Skeletal muscle satellite cell (primary cell): ENCODE measurements at regions not wholly inside any gene's neighbourhood (a gene's known extent, or its start where the extent isn't known, plus 50 kb on each side); places are given as distances from the start of the nearest gene placed in this dataset.
"Not testable (repeated sequence)": the region's sequence is repeated elsewhere in the genome, so short reads cannot be mapped to it uniquely, and the experiment has no call there.

Source experiments
- H3K27me3 ChIP-seq: 2 replicates; pipeline ENCODE4 v1.7.0; 2013; ENCODE audit warnings: low read length; ENCODE audit not compliant: control insufficient read depth, insufficient read depth
- H3K36me3 ChIP-seq: 2 replicates; pipeline ENCODE4 v1.7.0; 2013; ENCODE audit warnings: mild to moderate bottlenecking, control low read depth, low read length; ENCODE audit not compliant: insufficient read depth
- H3K4me1 ChIP-seq: 2 replicates; pipeline ENCODE4 v1.7.0; 2013; ENCODE audit warnings: low read length; ENCODE audit not compliant: control insufficient read depth, insufficient read depth
- H3K4me2 ChIP-seq: 2 replicates; pipeline ENCODE4 v1.7.0; 2013; ENCODE audit warnings: mild to moderate bottlenecking, low read length
- H3K4me3 ChIP-seq: 2 replicates; pipeline ENCODE4 v1.7.0; 2013; ENCODE audit warnings: low read length
- H3K9ac ChIP-seq: 2 replicates; pipeline ENCODE4 v1.7.0; 2013; ENCODE audit warnings: mild to moderate bottlenecking, low read depth, low read length, moderate library complexity
- H3K9me3 ChIP-seq: replicated peaks from 2 replicates; pipeline ENCODE4 v1.7.0; 2013; ENCODE audit warnings: mild to moderate bottlenecking, control low read depth, low read length

DNA sequence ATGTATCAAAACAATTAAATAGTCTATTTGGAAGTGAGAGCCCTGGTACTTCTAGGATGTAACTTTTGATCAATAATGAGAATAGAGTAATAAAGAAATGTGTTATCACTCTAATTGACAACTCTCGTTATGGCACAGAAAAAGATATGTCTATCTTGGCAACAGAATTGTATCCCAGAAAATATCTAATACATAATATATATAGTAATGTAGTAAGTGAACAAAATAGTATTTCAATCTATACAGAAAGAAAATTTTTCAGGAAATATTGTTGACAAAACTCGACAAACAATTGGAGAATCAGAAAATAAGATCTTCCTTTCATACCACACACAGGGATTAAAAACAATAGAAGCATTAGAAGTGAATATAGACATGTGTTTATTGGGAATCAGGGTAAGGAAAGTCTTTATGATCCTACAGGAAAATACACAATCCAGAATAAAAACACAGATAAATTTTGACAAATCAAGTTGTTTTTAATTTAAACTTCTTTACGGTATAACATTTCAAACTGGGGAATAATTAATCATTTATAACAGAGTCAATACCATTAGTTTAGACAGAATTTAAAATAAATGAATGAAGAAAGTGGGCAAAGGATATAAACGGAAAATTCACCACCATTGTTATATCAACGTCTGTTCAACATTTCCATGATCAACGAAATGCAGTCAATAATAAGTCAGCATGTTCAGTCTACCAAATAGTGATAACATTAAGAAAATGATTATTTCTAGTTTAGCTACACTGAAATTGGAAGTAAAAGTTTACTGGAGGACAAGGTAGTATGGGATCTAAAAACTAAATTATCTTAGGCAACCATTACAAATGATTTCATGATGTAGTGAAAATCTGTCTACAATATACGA, 1526.5 kb upstream of the TPTE start:
- Histone ChIP-seq H3K36me3 (no peaks in the 10 kb centered on the region), H3K4me1 (no peaks in the 10 kb centered on the region), H3K4me2 (no peak overlapping the region), H3K9ac (no peak overlapping the region), H3K4me3 (no peak overlapping the region), H3K9me3 (peaks cover 41% of the 10 kb centered on the region), H3K27me3 (no peaks in the 10 kb centered on the region)

DNA sequence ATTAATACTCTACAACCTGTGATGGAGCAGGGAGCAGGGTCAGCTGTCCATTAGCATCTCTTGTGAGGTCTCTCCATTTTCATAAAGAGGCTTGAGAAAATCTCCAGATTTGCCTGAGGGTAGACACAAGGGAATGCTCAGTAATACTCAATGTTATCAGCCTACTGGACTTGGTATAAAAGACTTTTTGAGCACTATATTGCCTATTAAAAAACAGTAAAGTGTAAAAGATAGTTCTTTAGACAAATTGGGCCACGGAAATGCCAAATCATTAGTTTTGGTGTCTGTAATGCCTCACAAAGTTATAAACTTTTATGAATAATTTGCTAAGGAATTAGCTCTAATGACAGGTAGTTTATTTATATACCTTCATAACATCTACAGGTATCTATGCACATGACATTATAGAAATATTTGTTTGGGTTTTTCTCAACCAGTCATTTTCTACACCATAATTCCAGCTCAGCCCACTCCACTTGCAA, 1524.9 kb upstream of the TPTE start:
- H3K4me3 ChIP-seq, H3K4me2 ChIP-seq, H3K4me1 ChIP-seq, H3K9ac ChIP-seq, H3K27me3 ChIP-seq, H3K36me3 ChIP-seq: not testable (repeated sequence)
- H3K9me3 ChIP-seq: peaks cover 31% of the 10 kb centered on the region

DNA sequence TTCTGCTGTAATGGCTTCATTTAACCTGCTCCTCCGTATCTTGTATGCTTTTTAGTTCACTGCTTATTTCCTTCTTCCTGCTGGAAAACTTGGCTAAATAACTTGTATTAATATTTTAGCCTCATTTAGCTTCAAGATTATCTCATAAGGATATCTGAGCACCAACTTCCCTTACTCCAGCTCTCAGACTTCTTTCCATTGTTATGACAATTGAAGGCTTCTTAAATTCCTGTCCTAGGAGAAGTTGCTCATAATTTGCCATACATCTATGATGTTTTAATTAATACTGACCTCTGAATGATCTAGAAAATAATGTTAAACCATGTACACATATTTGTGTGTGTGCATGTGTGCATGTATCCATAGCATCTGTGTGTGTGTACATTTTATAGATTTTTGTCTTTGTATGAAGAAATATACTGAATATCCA, 1524.4 kb upstream of the TPTE start:
- Histone ChIP-seq H3K9ac (no peak overlapping the region), H3K9me3 (peaks cover 26% of the 10 kb centered on the region)

DNA sequence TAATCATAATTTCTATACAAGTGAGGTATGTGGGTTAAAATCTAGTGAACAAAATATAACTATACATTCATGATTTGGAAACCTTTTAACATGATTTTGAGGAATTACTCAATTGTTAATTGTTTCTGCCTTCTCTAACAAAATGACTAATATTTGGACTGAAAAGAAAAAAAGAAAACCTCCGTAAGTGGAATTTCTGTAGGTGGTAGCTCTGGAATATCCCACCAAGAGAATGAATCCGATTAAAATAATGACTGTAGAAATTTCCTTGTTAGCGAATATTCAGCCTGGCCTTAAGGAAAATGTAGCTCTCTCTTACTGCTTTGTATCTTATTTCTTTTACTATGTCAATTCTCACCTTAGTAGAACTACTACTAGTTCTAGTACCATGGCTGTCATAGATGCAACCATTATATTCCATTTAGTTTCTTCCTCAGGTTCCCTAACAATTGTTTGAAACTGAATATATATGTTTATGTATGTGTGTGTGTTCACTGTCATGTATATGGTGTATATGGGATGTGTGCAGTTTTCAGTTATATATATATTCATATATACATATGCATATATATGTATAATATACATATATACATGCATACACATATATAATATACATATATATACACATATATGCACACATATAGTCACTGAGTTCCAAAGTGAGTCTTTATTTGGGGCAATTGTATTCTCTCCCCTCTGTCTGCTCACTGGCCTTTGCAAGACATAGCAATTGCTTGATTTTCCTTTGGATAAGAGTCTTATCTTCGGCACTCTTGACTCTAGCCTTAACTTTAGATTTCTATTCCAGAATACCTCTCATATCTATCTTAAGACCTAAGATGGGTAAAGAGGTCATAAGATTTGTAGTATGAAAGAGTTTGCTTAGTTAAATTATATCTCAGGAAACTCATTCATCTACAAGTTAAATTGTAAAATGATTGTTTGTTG, 1523.7 kb upstream of the TPTE start:
- H3K4me2 ChIP-seq, H3K27me3 ChIP-seq, H3K36me3 ChIP-seq, H3K4me3 ChIP-seq, H3K4me1 ChIP-seq, H3K9ac ChIP-seq: not testable (repeated sequence)
- H3K9me3 ChIP-seq: peaks cover 21% of the 10 kb centered on the region

More for the DNA sequence above, 1524.4 kb upstream of the TPTE start:
- H3K36me3 ChIP-seq: no peaks in the 10 kb centered on the region
- H3K4me1 ChIP-seq: no peaks in the 10 kb centered on the region
- H3K27me3 ChIP-seq: no peaks in the 10 kb centered on the region
- no peak overlapping the region for H3K4me2 ChIP-seq
- H3K4me3 ChIP-seq: no peak overlapping the region

DNA sequence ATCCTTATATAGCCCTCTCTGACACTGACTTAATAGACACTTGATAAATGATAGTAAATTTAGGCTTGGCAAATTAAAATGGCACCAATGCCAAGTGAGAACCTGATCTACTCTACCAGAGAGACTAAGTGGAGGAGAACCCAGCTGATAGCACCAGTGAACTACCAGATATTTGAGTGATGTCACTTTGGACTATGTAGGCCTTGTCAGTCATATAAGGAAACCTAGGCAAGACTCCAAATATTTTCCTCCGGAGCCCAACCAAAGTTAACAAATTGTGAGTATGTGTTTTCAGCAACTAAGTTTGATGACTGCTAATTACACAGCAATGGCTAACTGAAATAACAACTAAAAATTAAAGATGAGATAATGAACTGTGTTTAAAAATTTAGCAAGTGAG, 1522.9 kb upstream of the TPTE start:
- H3K36me3 ChIP-seq, H3K4me2 ChIP-seq, H3K4me1 ChIP-seq, H3K9ac ChIP-seq, H3K4me3 ChIP-seq, H3K27me3 ChIP-seq: not testable (repeated sequence)
- peaks cover 13% of the 10 kb centered on the region for H3K9me3 ChIP-seq

DNA sequence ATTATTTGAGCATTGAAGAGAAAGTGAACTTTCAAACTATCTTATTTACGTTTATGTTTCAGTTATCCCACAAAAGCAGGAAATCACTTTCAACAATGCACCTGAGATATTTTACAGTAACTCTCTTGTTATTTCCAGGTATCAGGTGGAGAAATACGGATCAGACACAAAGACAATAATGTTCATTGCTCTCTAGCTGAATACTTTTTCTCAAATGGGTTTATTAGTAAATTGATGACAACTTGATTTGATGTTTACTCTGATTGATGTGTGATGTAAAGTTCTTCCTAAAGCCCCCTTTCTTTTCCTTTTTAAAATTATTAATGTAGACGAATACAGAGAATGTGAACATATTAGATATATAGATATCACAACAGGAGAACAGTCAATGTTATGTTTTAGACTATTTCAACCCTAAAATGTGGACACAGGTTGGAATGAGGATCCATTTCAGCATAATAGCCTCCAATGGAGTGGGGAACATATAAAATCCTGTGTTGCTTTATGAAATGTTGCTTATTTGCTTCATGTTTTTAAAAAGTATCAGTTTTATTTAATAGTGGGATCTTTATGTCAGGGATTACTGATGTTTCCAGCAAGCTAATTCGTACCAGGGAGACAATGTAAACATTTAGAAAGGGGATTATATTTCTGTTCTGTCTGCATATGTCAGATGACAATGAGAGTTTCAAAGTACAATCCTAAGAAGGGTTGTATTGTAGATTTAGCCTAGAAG, 1522.3 kb upstream of the TPTE start:
- H3K27me3 ChIP-seq: no peaks in the 10 kb centered on the region
- no peak overlapping the region for H3K4me2 ChIP-seq
- H3K9me3 ChIP-seq: peaks cover 7% of the 10 kb centered on the region
- no peaks in the 10 kb centered on the region for H3K4me1 ChIP-seq
- no peak overlapping the region for H3K9ac ChIP-seq
- H3K36me3 ChIP-seq: no peaks in the 10 kb centered on the region
- no peak overlapping the region for H3K4me3 ChIP-seq

DNA sequence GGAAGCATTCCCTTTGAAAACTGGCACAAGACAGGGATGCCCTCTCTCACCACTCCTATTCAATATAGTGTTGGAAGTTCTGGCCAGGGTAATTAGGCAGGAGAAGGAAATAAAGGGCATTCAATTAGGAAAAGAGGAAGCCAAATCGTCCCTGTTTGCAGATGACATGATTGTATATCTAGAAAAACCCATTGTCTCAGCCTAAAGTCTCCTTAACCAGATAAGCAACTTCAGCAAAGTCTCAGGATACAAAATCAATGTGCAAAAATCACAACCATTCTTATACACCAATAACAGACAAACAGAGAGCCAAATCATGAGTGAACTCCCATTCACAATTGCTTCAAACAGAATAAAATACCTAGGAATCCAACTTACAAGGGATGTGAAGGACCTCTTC, 1521.3 kb upstream of the TPTE start:
- not testable (repeated sequence) for H3K9me3 ChIP-seq

DNA sequence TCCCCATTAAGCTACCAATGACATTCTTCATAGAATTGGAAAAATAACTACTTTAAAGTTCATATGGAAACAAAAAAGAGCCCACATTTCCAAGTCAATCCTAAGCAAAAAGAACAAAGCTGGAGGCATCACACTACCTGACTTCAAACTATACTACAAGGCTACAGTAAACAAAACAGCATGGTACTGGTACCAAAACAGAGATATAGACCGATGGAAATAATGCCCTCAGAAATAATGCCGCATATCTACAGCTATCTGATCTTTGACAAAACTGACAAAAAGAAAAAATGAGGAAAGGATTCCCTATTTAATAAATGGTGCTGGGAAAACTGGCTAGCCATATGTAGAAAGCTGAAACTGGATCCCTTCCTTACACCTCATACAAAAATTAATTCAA, 1520.7 kb upstream of the TPTE start:
- H3K27me3 ChIP-seq, H3K4me1 ChIP-seq, H3K9ac ChIP-seq, H3K36me3 ChIP-seq, H3K4me3 ChIP-seq, H3K4me2 ChIP-seq, H3K9me3 ChIP-seq: not testable (repeated sequence)

More for the DNA sequence above, 1521.3 kb upstream of the TPTE start:
- not testable (repeated sequence) for H3K9ac ChIP-seq, H3K4me1 ChIP-seq, H3K36me3 ChIP-seq, H3K27me3 ChIP-seq, H3K4me2 ChIP-seq, H3K4me3 ChIP-seq

DNA sequence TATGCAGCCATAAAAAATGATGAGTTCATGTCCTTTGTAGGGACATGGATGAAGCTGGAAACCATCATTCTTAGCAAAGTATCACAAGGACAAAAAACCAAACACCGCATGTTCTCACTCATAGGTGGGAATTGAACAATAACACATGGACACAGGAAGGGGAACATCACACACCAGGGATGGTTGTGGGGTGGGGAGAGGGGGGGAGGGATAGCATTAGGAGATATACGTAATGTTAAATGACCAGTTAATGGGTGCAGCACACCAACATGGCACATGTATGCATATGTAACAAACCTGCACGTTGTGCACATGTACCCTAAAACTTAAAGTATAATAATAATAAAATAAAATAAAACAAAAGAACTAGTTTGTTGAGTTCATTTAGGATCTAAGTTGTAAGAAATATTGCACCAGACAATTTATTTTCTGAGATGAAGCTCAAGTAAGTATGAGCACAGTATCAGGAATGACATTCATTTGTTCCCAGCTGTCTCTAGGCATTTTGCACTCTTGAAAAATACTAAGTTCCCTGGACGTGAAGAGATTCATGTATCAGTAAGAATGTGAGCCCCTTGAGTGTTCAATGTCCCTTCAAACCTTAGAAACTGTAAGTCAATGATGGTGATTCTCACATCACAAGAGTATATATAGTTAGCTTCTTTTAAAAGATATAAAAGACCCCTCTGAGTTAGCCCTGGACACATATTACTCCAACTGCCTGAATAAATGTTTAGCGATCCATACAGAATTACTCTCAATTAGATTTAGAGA, 1519.3 kb upstream of the TPTE start:
- peaks cover 15% of the 10 kb centered on the region for H3K9me3 ChIP-seq
- H3K36me3 ChIP-seq, H3K4me2 ChIP-seq, H3K27me3 ChIP-seq, H3K4me3 ChIP-seq, H3K4me1 ChIP-seq, H3K9ac ChIP-seq: not testable (repeated sequence)

DNA sequence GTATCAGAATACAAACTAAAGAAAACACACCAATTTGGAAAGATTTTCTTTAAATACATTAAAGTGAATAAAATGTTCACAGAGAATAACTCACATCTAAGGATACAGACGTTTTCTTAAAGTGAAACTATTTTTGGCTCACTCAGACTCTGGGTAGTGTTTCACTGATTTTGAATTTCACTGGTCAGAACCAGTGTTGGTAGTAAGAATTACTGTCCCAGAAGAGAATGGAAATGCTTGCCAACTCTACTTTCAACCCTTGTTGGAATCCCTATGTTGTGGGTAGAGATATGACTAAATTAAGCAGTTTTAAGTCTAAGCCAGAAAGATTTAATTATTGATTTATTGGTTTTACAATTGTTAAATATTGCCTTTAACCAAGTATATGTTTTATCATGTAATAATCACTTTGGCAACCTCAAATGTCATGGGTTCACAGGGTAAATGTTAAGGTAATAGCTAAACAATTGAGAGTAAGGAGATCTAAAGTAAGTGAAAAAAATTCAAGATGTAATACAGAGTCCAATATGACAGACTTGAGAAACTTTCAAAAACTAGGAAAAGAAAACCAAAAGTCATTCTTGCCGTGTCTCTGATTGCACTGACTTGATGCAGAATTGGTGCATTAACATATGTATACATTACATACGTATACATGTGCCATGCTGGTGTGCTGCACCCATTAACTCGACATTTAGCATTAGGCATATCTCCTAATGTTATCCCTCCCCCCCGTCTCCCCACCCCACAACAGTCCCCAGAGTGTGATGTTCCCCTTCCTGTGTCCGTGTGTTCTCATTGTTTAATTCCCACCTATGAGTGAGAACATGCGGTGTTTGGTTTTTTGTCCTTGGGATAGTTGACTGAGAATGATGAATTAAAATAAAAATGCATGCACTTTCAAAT, 1517.2 kb upstream of the TPTE start:
- H3K4me3 ChIP-seq, H3K4me2 ChIP-seq, H3K27me3 ChIP-seq, H3K9ac ChIP-seq, H3K4me1 ChIP-seq, H3K36me3 ChIP-seq: not testable (repeated sequence)
- peaks cover 29% of the 10 kb centered on the region for H3K9me3 ChIP-seq
